ENCODE measurements at regions not wholly inside any gene's neighbourhood (a gene's known extent, or its start where the extent isn't known, plus 50 kb on each side); places are given as distances from the start of the nearest gene placed in this dataset.
"Not testable (repeated sequence)": the region's sequence is repeated elsewhere in the genome, so short reads cannot be mapped to it uniquely, and the experiment has no call there.

- no peak for DNase-seq (ENCODE audit: low read depth)
Measured at GRCh38 chr13:39803156-39803555, 147.7 kb downstream of the COG6 start.

- no peak for DNase-seq (ENCODE audit: low read depth)
Measured at GRCh38 chr13:39803851-39804250, 148.4 kb downstream of the COG6 start.

DNA sequence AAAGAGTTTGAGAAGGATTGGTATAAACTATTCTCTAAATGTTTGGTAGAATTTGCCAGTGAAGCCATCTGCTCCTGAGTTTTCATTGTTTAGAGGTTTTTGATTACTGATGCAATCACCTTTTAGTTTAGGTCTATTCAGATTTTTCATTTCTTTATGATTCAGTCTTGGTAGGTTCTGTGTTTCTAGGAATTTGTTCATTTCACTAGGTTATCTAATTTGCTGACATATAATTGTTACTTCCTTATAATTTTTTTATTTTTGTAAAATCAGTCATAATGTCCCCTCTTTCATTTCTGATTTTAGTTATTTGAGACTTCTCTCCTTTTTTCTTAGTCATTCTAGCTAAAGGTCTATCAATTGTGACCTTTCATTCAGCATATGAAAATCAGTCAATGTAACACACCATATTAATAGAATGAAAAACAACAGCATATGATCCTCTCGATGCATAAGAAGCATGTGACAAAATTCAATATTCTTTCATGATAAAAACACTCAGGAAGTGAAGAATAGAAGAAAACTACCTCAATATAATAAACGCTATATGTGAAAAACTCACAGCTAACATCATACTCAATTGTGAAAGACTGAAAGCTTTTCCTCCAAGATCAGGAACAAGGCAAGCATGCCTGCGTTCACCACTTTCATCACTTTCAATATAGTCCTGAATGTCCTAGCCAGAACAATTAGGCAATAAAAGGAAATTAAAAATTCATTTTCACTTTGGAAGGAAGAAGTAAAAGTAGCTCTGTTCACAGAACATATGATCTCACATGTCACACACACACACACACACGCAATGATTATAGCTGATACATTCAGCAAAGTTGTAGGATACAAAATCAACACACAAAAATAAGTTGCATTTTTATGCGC lies 149.1 kb downstream of the COG6 start:
- no peak for DNase-seq (ENCODE audit: low read depth)

DNA sequence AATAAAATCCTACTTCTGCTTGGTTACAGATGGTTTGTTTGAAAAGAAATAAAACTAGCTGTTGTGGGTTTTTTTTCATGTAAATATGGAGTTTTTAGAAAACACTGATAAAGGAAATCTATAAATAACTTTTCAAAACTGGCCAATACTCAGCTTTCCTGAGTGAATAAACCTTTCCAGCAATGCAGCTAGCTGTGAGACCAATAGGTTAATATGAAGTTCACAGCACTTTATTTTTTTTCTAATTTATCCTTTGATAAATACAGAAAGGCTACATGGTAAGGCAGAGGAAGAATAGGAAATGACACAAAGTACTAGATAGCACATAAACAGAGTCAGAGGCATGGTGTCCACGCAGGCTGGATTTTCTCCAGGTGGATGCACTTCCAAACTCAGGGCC lies 154.0 kb downstream of the COG6 start:
- no peak for DNase-seq (ENCODE audit: low read depth)

- DNase-seq (ENCODE audit: low read depth): no peak
Measured at GRCh38 chr13:39810091-39810877, 154.8 kb downstream of the COG6 start.

GRCh38 chr13:39811051-39811450 lies 155.6 kb downstream of the COG6 start:
- no peak for DNase-seq (ENCODE audit: low read depth)

DNA sequence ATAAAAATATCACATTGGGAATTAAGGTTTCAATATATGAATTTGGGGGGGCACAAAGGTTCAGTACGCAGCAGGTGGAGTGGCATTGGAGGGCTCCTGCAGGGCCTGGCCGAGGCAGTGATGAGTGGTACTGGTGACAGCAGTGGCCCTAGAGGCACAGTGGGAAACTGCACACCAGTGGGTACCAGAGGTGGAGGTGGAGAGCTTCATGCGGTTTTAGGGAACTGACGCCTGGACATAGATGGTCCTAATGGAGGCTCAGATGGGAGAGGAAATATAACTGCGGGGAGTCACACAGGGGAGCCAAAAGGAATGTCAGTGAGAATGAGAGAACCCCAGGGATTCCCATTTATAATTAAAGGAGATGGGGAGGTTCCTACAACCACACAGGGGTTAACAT lies 156.2 kb downstream of the COG6 start:
- DNase-seq (ENCODE audit: low read depth): no peak

DNA sequence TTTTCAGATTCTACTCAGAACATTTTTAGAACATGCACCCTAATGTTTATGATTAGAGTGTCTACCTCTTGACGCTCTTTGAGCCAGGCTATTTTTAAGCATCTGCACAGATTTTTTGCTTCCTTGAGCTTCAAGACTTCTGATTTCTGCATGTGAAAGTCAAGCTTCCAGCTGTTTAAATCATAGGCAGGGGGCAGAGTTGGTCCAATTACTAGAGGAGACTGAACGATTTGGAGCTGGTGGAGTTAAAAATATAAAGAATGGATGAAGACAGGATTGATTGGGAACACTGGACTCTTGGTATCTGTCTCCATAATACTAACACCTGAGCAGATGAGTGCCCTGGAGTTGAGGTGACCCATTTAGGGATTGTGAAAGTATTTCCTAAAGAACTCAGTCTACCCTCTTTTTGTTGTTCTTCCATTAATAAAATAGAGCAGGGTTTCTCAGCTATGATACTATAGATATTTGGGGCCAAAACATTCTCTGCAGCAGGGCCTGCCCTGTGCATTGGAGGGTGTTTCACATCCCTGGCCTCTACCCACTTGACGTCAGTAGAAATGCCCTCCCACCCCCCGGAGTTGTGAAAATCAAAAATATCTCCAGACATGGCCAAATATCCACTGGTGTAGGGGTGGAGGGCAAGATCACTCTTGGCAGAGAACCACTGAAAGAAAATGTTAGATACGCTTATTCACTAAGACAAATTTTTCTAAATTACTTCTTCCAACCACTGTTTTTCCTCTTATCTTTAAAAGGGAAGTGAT lies 160.1 kb downstream of the COG6 start:
- DNase-seq (ENCODE audit: low read depth): no peak

DNA sequence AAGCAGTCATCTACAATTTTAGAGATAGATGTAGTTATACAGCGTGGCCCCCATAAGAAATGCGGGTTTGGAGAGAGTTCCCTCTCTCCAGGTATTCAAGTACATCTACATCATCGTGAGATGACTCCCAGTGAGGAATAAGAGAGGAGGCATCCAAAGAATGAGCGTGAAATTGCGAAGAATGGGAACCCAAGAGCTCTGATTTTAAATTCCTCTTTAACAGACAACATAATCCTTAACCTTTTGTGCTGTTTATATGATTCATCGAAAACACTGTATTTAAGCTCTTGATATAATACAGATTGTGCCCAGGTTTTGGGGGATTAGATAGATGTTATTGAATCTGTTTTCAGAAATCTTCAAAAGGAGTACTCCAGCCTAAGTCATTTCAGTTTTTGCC lies 161.5 kb downstream of the COG6 start:
- DNase-seq (ENCODE audit: low read depth): no peak

DNA sequence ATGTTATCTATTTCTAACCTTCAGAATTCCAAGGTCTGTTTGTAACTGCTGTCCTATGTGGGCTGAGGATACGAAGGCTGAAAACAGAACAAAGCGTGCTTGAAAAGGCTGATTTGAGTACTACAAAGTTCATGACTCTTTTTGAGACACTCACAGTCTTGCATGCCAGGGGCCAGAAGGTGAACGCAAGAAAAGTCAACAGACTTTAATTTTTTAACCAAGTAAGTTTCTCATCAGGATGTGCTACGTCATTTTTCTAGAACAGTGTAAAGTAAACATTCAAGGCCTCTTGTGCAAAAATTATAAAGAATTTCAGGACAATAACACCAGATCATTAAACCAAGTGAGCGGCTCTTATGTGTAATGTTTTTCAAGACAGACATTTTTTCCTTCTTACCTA lies 163.5 kb downstream of the COG6 start:
- no peak for DNase-seq (ENCODE audit: low read depth)

DNA sequence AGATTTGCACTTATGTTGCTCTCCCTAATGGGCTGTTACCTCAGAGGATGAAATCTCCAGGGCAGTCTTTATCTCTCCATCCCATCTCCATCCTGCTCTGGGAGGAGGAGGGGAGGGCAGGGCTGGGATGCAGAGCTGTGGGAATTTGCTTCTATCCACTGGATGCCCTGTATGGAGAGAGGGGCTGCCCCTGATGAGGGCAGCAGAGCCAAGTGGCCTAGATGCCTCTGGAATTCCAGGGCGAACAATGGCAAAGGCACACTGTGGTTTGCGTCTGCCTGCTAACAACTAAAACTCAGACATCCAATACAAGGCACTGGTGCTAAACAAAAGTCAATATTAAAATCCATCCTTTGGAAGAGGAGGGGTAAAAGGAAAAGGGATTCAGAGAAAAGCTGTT lies 165.1 kb downstream of the COG6 start:
- no peak for DNase-seq (ENCODE audit: low read depth)

DNA sequence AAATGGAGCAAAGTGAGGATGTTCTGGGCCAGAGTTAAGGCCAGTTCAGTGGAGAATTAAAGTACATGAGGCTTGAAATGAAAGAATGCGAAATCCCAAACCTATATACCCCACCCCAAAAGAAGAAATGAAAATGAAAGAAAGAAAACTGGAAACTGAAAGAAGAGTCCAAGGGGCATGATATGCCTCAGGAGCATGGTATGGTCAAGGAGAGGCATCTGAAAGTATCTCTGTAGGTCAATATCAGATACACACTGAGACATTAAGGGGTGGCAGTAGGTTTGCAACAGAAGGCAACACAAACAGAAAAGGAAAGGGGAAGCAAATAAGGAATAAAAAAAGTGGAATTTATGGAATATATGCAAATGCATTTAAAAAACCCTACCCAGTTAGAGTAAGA lies 166.5 kb downstream of the COG6 start:
- DNase-seq (ENCODE audit: low read depth): no peak

DNA sequence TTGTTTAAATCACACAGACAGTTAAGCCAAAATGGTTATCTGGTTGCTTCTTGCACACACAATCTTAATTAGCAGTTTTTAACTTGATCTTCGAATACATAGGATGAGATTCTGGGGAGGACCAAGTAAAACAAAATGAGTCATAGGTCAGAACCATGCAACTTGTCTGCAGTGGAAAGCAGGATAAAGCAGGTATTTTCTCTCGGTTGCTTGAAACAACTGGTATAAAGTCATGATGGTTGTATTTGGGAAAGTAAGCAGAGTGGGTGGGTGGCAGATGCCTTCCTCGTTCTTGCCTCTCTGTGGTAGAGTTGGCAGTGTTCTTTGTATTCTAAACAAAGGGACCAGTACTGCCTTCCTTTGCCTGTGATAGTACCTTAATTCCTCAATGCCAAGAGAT lies 167.0 kb downstream of the COG6 start:
- DNase-seq (ENCODE audit: low read depth): no peak

GRCh38 chr13:39823063-39823713 lies 167.7 kb downstream of the COG6 start:
- no peak for DNase-seq (ENCODE audit: low read depth)

DNA sequence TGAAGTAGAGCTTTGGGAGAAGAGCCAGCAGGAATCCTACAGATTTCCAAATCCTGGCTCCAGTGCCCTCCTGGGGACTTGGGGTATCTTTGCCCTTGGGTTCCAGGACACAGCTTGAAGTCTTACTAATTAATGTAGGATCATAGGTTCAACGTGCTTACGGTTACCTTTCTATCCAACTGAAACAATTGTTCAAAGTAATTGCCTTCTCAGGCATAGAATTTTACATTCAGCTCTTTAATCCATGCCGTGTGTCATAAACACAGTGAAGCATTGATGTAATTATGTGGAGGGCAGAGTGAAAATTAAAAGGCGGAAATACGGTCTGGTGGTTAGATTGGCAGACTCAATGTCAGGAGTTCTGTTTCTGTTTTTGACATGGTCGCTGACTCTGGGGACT lies 170.4 kb downstream of the COG6 start:
- DNase-seq (ENCODE audit: low read depth): no peak

DNA sequence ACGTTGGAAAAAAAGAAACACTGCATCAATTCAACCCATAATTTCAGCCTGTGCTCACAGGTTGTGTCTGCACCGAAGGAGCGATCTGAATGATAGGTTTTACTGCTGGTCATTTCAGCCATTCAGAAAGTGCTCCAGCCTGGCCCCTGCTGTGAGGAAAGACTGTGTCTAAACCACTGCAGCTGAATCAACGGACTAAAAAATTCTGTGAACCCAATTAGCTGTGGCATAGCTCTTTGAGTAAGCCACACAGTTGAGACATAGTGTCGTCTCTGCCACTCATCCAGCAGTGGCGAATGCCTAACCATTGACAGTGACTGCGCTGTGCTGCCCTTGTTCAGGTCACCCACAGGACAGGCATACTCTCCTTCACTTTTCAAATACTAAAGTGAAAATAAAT lies 179.8 kb downstream of the COG6 start:
- DNase-seq (ENCODE audit: low read depth): peak; percentile 6

DNA sequence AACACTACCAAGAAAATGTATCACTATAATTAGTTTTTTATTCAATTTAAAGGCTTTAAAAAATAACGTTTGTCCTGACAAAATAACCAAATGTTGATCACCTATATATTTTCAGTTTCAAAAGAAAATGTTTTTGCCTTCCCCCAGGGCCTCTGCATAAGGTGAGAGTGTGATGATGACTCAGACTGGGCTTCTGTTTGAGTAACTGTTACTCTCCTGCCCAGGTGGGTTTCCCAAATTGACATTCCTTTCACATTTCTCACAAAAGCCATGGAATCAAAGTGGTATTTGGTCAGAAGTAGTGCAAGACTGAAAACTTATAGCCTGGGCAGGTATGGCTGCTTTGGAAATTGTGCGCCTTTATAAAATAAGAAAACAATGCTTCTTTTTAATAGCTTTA lies 180.6 kb downstream of the COG6 start:
- no peak for DNase-seq (ENCODE audit: low read depth)

GRCh38 chr13:39837866-39838265 lies 182.4 kb downstream of the COG6 start:
- not testable (repeated sequence) for DNase-seq (ENCODE audit: low read depth)

- DNase-seq (ENCODE audit: low read depth): peak; percentile 87
Measured at GRCh38 chr13:39840201-39840600, 184.7 kb downstream of the COG6 start.

GRCh38 chr13:39847336-39847735 lies 191.9 kb downstream of the COG6 start:
- no peak for DNase-seq (ENCODE audit: low read depth)

DNA sequence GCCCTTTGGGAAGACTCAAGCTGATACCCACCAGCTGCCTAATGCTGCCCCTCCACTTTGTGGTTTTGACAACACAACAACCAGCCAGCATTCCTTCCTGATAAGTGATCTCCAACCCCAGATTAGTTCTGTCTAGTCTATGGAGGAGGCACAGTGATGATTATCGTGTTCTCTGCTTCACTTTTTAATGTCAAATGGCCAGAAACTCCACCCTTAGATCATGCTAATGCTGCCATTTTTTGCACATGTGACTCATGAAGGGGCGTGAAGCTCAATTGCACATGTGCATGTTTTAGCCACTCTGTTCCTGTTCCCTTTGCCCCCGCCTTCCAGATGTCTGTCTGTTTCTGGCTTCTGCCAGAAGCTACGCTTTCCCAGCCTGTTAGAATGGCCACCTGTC lies 199.8 kb downstream of the COG6 start:
- no peak for DNase-seq (ENCODE audit: low read depth)

DNA sequence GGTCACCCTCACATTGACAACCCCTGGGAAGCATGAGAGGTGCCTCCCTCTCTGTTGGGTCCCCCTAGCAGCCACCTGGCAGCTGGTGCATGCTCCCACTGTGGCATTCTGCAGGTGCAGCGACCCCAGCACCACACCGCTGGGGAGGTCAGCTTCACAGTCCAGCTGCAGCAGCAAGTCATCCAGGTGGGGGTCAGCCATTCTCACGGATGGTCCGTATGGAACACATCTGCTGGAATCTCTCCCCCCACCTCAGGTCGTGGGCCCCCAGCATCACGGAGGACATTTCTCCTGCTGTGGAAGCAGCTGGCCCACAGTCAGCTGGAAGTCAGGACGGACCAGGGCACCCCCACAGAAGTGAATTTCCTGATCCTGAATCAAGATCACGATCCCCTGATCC lies 201.3 kb downstream of the COG6 start:
- no peak for DNase-seq (ENCODE audit: low read depth)
